ENCODE measurements at regions not wholly inside any gene's neighbourhood (a gene's known extent, or its start where the extent isn't known, plus 50 kb on each side); places are given as distances from the start of the nearest gene placed in this dataset.

- TF ChIP-seq CTCF (conservative IDR thresholded peaks at IDR 0.05; ENCODE audit: low read length) (no peak), EZH2phosphoT487 (IDR thresholded peaks at IDR 0.05; ENCODE audit: borderline replicate concordance) (no peak)
These were observed 303.5 kb upstream of the SPOCK3 start for GRCh38 chr4:167537761-167538160.
